ENCODE measurements at regions not wholly inside any gene's neighbourhood (a gene's known extent, or its start where the extent isn't known, plus 50 kb on each side); places are given as distances from the start of the nearest gene placed in this dataset.
"Not testable (repeated sequence)": the region's sequence is repeated elsewhere in the genome, so short reads cannot be mapped to it uniquely, and the experiment has no call there.

GRCh38 chr13:18618442-18618841 lies 563.2 kb downstream of the TUBA3C start:
- DNase-seq; H3K27ac ChIP-seq (ENCODE audit: low read depth, low read length); H3K4me1 ChIP-seq (ENCODE audit: insufficient read depth, low read length); H3K9me3 ChIP-seq (ENCODE audit: control insufficient read depth in 1 of 2, low read length in 2 of 2); H3K36me3 ChIP-seq (ENCODE audit: insufficient read depth, low read length); H3K4me3 ChIP-seq (ENCODE audit: low read length in 2 of 2); POLR2A ChIA-PET (ENCODE audit: partially characterized antibody); H3K9me3 Mint-ChIP-seq; H3K4me1 Mint-ChIP-seq; H3K36me3 Mint-ChIP-seq; H3K4me3 Mint-ChIP-seq; intact Hi-C loops (cut with micrococcal nuclease); H3K27ac Mint-ChIP-seq; H3K27me3 Mint-ChIP-seq; H3K27me3 ChIP-seq (ENCODE audit: insufficient read depth, low read length); CTCF ChIA-PET (ENCODE audit: partially characterized antibody): not testable (repeated sequence)

GRCh38 chr13:18610476-18610875 lies 571.1 kb downstream of the TUBA3C start:
- H3K27me3 ChIP-seq (ENCODE audit: insufficient read depth, low read length); H3K4me1 Mint-ChIP-seq; H3K4me3 Mint-ChIP-seq; H3K9me3 Mint-ChIP-seq; CTCF ChIA-PET (ENCODE audit: partially characterized antibody); H3K4me3 ChIP-seq (ENCODE audit: low read length in 2 of 2); intact Hi-C loops (cut with micrococcal nuclease); H3K27ac ChIP-seq (ENCODE audit: low read depth, low read length); H3K9me3 ChIP-seq (ENCODE audit: control insufficient read depth in 1 of 2, low read length in 2 of 2); H3K4me1 ChIP-seq (ENCODE audit: insufficient read depth, low read length); H3K36me3 Mint-ChIP-seq; H3K36me3 ChIP-seq (ENCODE audit: insufficient read depth, low read length); POLR2A ChIA-PET (ENCODE audit: partially characterized antibody); DNase-seq; H3K27ac Mint-ChIP-seq; H3K27me3 Mint-ChIP-seq: not testable (repeated sequence)

GRCh38 chr13:18609371-18609770 lies 572.3 kb downstream of the TUBA3C start:
- H3K9me3 Mint-ChIP-seq; H3K4me1 Mint-ChIP-seq; H3K4me1 ChIP-seq (ENCODE audit: insufficient read depth, low read length); H3K27me3 ChIP-seq (ENCODE audit: insufficient read depth, low read length); CTCF ChIA-PET (ENCODE audit: partially characterized antibody); H3K4me3 Mint-ChIP-seq; H3K9me3 ChIP-seq (ENCODE audit: control insufficient read depth in 1 of 2, low read length in 2 of 2); H3K27me3 Mint-ChIP-seq; H3K27ac Mint-ChIP-seq; H3K36me3 Mint-ChIP-seq; H3K27ac ChIP-seq (ENCODE audit: low read depth, low read length); DNase-seq; POLR2A ChIA-PET (ENCODE audit: partially characterized antibody); H3K36me3 ChIP-seq (ENCODE audit: insufficient read depth, low read length); intact Hi-C loops (cut with micrococcal nuclease); H3K4me3 ChIP-seq (ENCODE audit: low read length in 2 of 2): not testable (repeated sequence)

- H3K27me3 ChIP-seq (ENCODE audit: insufficient read depth, low read length); H3K36me3 Mint-ChIP-seq; H3K36me3 ChIP-seq (ENCODE audit: insufficient read depth, low read length); DNase-seq; H3K4me3 ChIP-seq (ENCODE audit: low read length in 2 of 2); H3K9me3 Mint-ChIP-seq; H3K4me1 Mint-ChIP-seq; POLR2A ChIA-PET (ENCODE audit: partially characterized antibody); intact Hi-C loops (cut with micrococcal nuclease); H3K4me3 Mint-ChIP-seq; CTCF ChIA-PET (ENCODE audit: partially characterized antibody); H3K4me1 ChIP-seq (ENCODE audit: insufficient read depth, low read length); H3K9me3 ChIP-seq (ENCODE audit: control insufficient read depth in 1 of 2, low read length in 2 of 2); H3K27me3 Mint-ChIP-seq; H3K27ac ChIP-seq (ENCODE audit: low read depth, low read length); H3K27ac Mint-ChIP-seq: not testable (repeated sequence)
Observed at GRCh38 chr13:18608851-18609250, 572.8 kb downstream of the TUBA3C start.

- H3K9me3 ChIP-seq (ENCODE audit: control insufficient read depth in 1 of 2, low read length in 2 of 2); H3K27ac Mint-ChIP-seq; H3K4me1 ChIP-seq (ENCODE audit: insufficient read depth, low read length); H3K27ac ChIP-seq (ENCODE audit: low read depth, low read length); POLR2A ChIA-PET (ENCODE audit: partially characterized antibody); H3K4me1 Mint-ChIP-seq; intact Hi-C loops (cut with micrococcal nuclease); H3K36me3 Mint-ChIP-seq; H3K27me3 Mint-ChIP-seq; H3K4me3 Mint-ChIP-seq; H3K27me3 ChIP-seq (ENCODE audit: insufficient read depth, low read length); DNase-seq; H3K9me3 Mint-ChIP-seq; H3K36me3 ChIP-seq (ENCODE audit: insufficient read depth, low read length); H3K4me3 ChIP-seq (ENCODE audit: low read length in 2 of 2); CTCF ChIA-PET (ENCODE audit: partially characterized antibody): not testable (repeated sequence)
Observed at GRCh38 chr13:18600366-18600765, 581.3 kb downstream of the TUBA3C start.

GRCh38 chr13:18599791-18600211 lies 581.8 kb downstream of the TUBA3C start:
- CTCF ChIA-PET (ENCODE audit: partially characterized antibody); H3K27me3 Mint-ChIP-seq; H3K27ac Mint-ChIP-seq; POLR2A ChIA-PET (ENCODE audit: partially characterized antibody); H3K27me3 ChIP-seq (ENCODE audit: insufficient read depth, low read length); H3K36me3 ChIP-seq (ENCODE audit: insufficient read depth, low read length); H3K9me3 Mint-ChIP-seq; intact Hi-C loops (cut with micrococcal nuclease); H3K4me3 Mint-ChIP-seq; H3K27ac ChIP-seq (ENCODE audit: low read depth, low read length); H3K4me1 Mint-ChIP-seq; H3K4me3 ChIP-seq (ENCODE audit: low read length in 2 of 2); H3K4me1 ChIP-seq (ENCODE audit: insufficient read depth, low read length); H3K9me3 ChIP-seq (ENCODE audit: control insufficient read depth in 1 of 2, low read length in 2 of 2); H3K36me3 Mint-ChIP-seq: not testable (repeated sequence)
- peak; percentile 11 to 46 (median 17) for DNase-seq

- H3K4me1 Mint-ChIP-seq; H3K4me3 ChIP-seq (ENCODE audit: low read length in 2 of 2); H3K27me3 ChIP-seq (ENCODE audit: insufficient read depth, low read length); H3K27ac ChIP-seq (ENCODE audit: low read depth, low read length); H3K9me3 ChIP-seq (ENCODE audit: control insufficient read depth in 1 of 2, low read length in 2 of 2); H3K27me3 Mint-ChIP-seq; intact Hi-C loops (cut with micrococcal nuclease); H3K27ac Mint-ChIP-seq; H3K4me1 ChIP-seq (ENCODE audit: insufficient read depth, low read length); CTCF ChIA-PET (ENCODE audit: partially characterized antibody); H3K4me3 Mint-ChIP-seq; POLR2A ChIA-PET (ENCODE audit: partially characterized antibody); H3K36me3 Mint-ChIP-seq; H3K36me3 ChIP-seq (ENCODE audit: insufficient read depth, low read length): not testable (repeated sequence)
- peak in 1 of 5 donors; percentile 5 for DNase-seq
- H3K9me3 Mint-ChIP-seq = peaks cover 0 to 14% (median 6%) of the 10 kb centered on the region in 8 donors
Observed at GRCh38 chr13:18598543-18598942, 583.1 kb downstream of the TUBA3C start.

GRCh38 chr13:18597940-18598339 lies 583.7 kb downstream of the TUBA3C start:
- peaks cover 0 to 14% (median 6%) of the 10 kb centered on the region in 8 donors for H3K9me3 Mint-ChIP-seq
- H3K36me3 ChIP-seq (ENCODE audit: insufficient read depth, low read length); H3K27me3 ChIP-seq (ENCODE audit: insufficient read depth, low read length); H3K9me3 ChIP-seq (ENCODE audit: control insufficient read depth in 1 of 2, low read length in 2 of 2); H3K4me3 Mint-ChIP-seq; H3K4me1 ChIP-seq (ENCODE audit: insufficient read depth, low read length); H3K27me3 Mint-ChIP-seq; POLR2A ChIA-PET (ENCODE audit: partially characterized antibody); CTCF ChIA-PET (ENCODE audit: partially characterized antibody); H3K27ac Mint-ChIP-seq; H3K4me1 Mint-ChIP-seq; intact Hi-C loops (cut with micrococcal nuclease); H3K36me3 Mint-ChIP-seq; H3K27ac ChIP-seq (ENCODE audit: low read depth, low read length); H3K4me3 ChIP-seq (ENCODE audit: low read length in 2 of 2): not testable (repeated sequence)
- peak in 1 of 5 donors; percentile 7 for DNase-seq
